ENCODE measurements at regions not wholly inside any gene's neighbourhood (a gene's known extent, or its start where the extent isn't known, plus 50 kb on each side); places are given as distances from the start of the nearest gene placed in this dataset.

GRCh38 chr3:118573912-118574311, 460.7 kb downstream of the IGSF11 start:
- no CpG with 5 or more reads among the region's 2 CpGs for WGBS, 2 donors (ENCODE audit: extremely low coverage in 2 of 2, insufficient read length in 2 of 2, insufficient replicate concordance in 1 of 2)
- Histone ChIP-seq H3K14ac (ENCODE audit: low read length) (no peak overlapping the region), H3K23ac (ENCODE audit: low read depth, low read length, poor library complexity) (no peak overlapping the region), H3K18ac (ENCODE audit: low read length) (no peak overlapping the region), H2BK12ac (ENCODE audit: low read length) (no peak overlapping the region), H2AFZ (ENCODE audit: low read length) (no peak overlapping the region), H4K8ac (ENCODE audit: low read depth, low read length) (no peak overlapping the region), H2BK5ac (ENCODE audit: low read length) (no peak overlapping the region), H3K79me1 (ENCODE audit: low read depth, low read length) (no peaks in the 10 kb centered on the region), H3K4ac (ENCODE audit: low read length) (no peak overlapping the region), H3K4me2 (ENCODE audit: insufficient read depth, low read length, poor library complexity, severe bottlenecking) (no peak overlapping the region), H3K4me3 (ENCODE audit: low read length in 2 of 2) (no peak overlapping the region), H3K4me1 (ENCODE audit: control insufficient read depth in 2 of 2, insufficient read depth in 1 of 2, low read depth in 1 of 2, low read length in 2 of 2) (no peaks in the 10 kb centered on the region), H2BK120ac (ENCODE audit: low read depth, low read length) (no peak overlapping the region), H2BK15ac (ENCODE audit: low read length) (no peak overlapping the region), H3K9me3 (replicated peaks in 1 of 2; ENCODE audit: control insufficient read depth in 2 of 2, insufficient read depth in 1 of 2, low read depth in 1 of 2, low read length in 2 of 2) (no peaks in the 10 kb centered on the region), H2AK5ac (ENCODE audit: low read depth, low read length) (no peak overlapping the region), H3K9ac (ENCODE audit: low read depth, low read length, poor library complexity) (no peak overlapping the region), H4K91ac (ENCODE audit: low read depth, low read length, poor library complexity) (no peak overlapping the region), H3K27me3 (ENCODE audit: control insufficient read depth in 3 of 3, insufficient read depth in 3 of 3, low read depth in 1 of 3, low read length in 3 of 3) (no peaks in the 10 kb centered on the region), H3K27ac (replicated peaks; ENCODE audit: low read length) (no peak overlapping the region), H3K36me3 (replicated peaks in 1 of 2; ENCODE audit: control insufficient read depth in 2 of 2, insufficient read depth in 2 of 2, low read length in 2 of 2) (no peaks in the 10 kb centered on the region)
- no peak for DNase-seq (ENCODE audit: low spot score)

GRCh38 chr3:118577055-118577777, 457.4 kb downstream of the IGSF11 start:
- Histone ChIP-seq H2BK5ac (ENCODE audit: low read length) (no peak overlapping the region), H3K27me3 (ENCODE audit: control insufficient read depth in 3 of 3, insufficient read depth in 3 of 3, low read depth in 1 of 3, low read length in 3 of 3) (no peaks in the 10 kb centered on the region)

DNA sequence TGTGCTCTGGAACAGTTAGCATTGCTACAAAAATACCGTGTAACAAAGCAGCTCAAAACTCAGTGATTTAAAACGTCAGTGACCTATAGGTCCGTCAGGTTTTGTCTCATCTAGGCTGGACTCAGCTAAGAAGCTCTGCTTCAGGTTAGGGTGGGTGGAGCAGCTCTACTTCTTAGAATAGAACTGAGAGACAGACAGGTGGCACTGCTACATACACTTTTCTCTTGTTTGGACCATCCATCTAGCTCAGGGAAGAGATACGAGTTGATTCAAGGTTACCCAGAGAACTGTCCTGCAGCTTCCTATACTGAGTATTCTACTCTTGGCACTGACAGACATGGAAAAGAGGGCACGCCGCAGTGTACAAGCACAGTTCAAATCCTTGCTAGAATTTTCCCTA, 456.1 kb downstream of the IGSF11 start:
- DNase-seq (ENCODE audit: low spot score), result no peak

More at GRCh38 chr3:118577055-118577777, 457.4 kb downstream of the IGSF11 start:
- Histone ChIP-seq H2BK15ac (ENCODE audit: low read length) (no peak overlapping the region), H3K4me1 (ENCODE audit: control insufficient read depth in 2 of 2, insufficient read depth in 1 of 2, low read depth in 1 of 2, low read length in 2 of 2) (no peaks in the 10 kb centered on the region), H3K27ac (replicated peaks; ENCODE audit: low read length) (no peak overlapping the region), H4K8ac (ENCODE audit: low read depth, low read length) (no peak overlapping the region), H3K4ac (ENCODE audit: low read length) (no peak overlapping the region), H2BK120ac (ENCODE audit: low read depth, low read length) (no peak overlapping the region), H3K4me3 (ENCODE audit: low read length in 2 of 2) (no peak overlapping the region), H3K18ac (ENCODE audit: low read length) (no peak overlapping the region), H2BK12ac (ENCODE audit: low read length) (no peak overlapping the region), H2AFZ (ENCODE audit: low read length) (no peak overlapping the region), H3K9ac (ENCODE audit: low read depth, low read length, poor library complexity) (no peak overlapping the region), H3K36me3 (replicated peaks in 1 of 2; ENCODE audit: control insufficient read depth in 2 of 2, insufficient read depth in 2 of 2, low read length in 2 of 2) (no peaks in the 10 kb centered on the region), H3K23ac (ENCODE audit: low read depth, low read length, poor library complexity) (no peak overlapping the region), H3K79me1 (ENCODE audit: low read depth, low read length) (no peaks in the 10 kb centered on the region), H3K4me2 (ENCODE audit: insufficient read depth, low read length, poor library complexity, severe bottlenecking) (no peak overlapping the region), H2AK5ac (ENCODE audit: low read depth, low read length) (no peak overlapping the region), H3K9me3 (replicated peaks in 1 of 2; ENCODE audit: control insufficient read depth in 2 of 2, insufficient read depth in 1 of 2, low read depth in 1 of 2, low read length in 2 of 2) (no peaks in the 10 kb centered on the region), H4K91ac (ENCODE audit: low read depth, low read length, poor library complexity) (no peak overlapping the region), H3K14ac (ENCODE audit: low read length) (no peak overlapping the region)
- no CpG with 5 or more reads among the region's 3 CpGs for WGBS, 2 donors (ENCODE audit: extremely low coverage in 2 of 2, insufficient read length in 2 of 2, insufficient replicate concordance in 1 of 2)
- DNase-seq (ENCODE audit: low spot score), result no peak

GRCh38 chr3:118587037-118587741, 447.5 kb downstream of the IGSF11 start:
- Histone ChIP-seq H3K79me1 (ENCODE audit: low read depth, low read length) (no peaks in the 10 kb centered on the region), H3K18ac (ENCODE audit: low read length) (no peak overlapping the region), H3K36me3 (replicated peaks in 1 of 2; ENCODE audit: control insufficient read depth in 2 of 2, insufficient read depth in 2 of 2, low read length in 2 of 2) (no peaks in the 10 kb centered on the region), H2AFZ (ENCODE audit: low read length) (no peak overlapping the region), H2BK15ac (ENCODE audit: low read length) (no peak overlapping the region), H3K4me3 (ENCODE audit: low read length in 2 of 2) (no peak overlapping the region), H3K9ac (ENCODE audit: low read depth, low read length, poor library complexity) (no peak overlapping the region), H3K4me2 (ENCODE audit: insufficient read depth, low read length, poor library complexity, severe bottlenecking) (no peak overlapping the region), H2BK12ac (ENCODE audit: low read length) (no peak overlapping the region), H3K9me3 (replicated peaks in 1 of 2; ENCODE audit: control insufficient read depth in 2 of 2, insufficient read depth in 1 of 2, low read depth in 1 of 2, low read length in 2 of 2) (no peaks in the 10 kb centered on the region), H3K27me3 (ENCODE audit: control insufficient read depth in 3 of 3, insufficient read depth in 3 of 3, low read depth in 1 of 3, low read length in 3 of 3) (no peaks in the 10 kb centered on the region), H3K27ac (replicated peaks; ENCODE audit: low read length) (no peak overlapping the region), H2BK5ac (ENCODE audit: low read length) (no peak overlapping the region), H4K91ac (ENCODE audit: low read depth, low read length, poor library complexity) (no peak overlapping the region), H3K23ac (ENCODE audit: low read depth, low read length, poor library complexity) (no peak overlapping the region), H2AK5ac (ENCODE audit: low read depth, low read length) (no peak overlapping the region), H3K14ac (ENCODE audit: low read length) (no peak overlapping the region), H2BK120ac (ENCODE audit: low read depth, low read length) (no peak overlapping the region), H3K4me1 (ENCODE audit: control insufficient read depth in 2 of 2, insufficient read depth in 1 of 2, low read depth in 1 of 2, low read length in 2 of 2) (no peaks in the 10 kb centered on the region), H3K4ac (ENCODE audit: low read length) (no peak overlapping the region), H4K8ac (ENCODE audit: low read depth, low read length) (no peak overlapping the region)
- no peak for DNase-seq (ENCODE audit: low spot score)
- WGBS, 2 donors (ENCODE audit: extremely low coverage in 2 of 2, insufficient read length in 2 of 2, insufficient replicate concordance in 1 of 2), result no CpG with 5 or more reads among the region's 2 CpGs

More for the DNA sequence above, 456.1 kb downstream of the IGSF11 start:
- Histone ChIP-seq H3K4me2 (ENCODE audit: insufficient read depth, low read length, poor library complexity, severe bottlenecking) (no peak overlapping the region), H3K14ac (ENCODE audit: low read length) (no peak overlapping the region), H3K9ac (ENCODE audit: low read depth, low read length, poor library complexity) (no peak overlapping the region), H2BK15ac (ENCODE audit: low read length) (no peak overlapping the region), H3K4me3 (ENCODE audit: low read length in 2 of 2) (no peak overlapping the region), H3K23ac (ENCODE audit: low read depth, low read length, poor library complexity) (no peak overlapping the region), H3K9me3 (replicated peaks in 1 of 2; ENCODE audit: control insufficient read depth in 2 of 2, insufficient read depth in 1 of 2, low read depth in 1 of 2, low read length in 2 of 2) (no peaks in the 10 kb centered on the region), H2AK5ac (ENCODE audit: low read depth, low read length) (no peak overlapping the region), H4K91ac (ENCODE audit: low read depth, low read length, poor library complexity) (no peak overlapping the region), H3K27me3 (ENCODE audit: control insufficient read depth in 3 of 3, insufficient read depth in 3 of 3, low read depth in 1 of 3, low read length in 3 of 3) (no peaks in the 10 kb centered on the region), H2BK5ac (ENCODE audit: low read length) (no peak overlapping the region), H2BK120ac (ENCODE audit: low read depth, low read length) (no peak overlapping the region), H2BK12ac (ENCODE audit: low read length) (no peak overlapping the region), H3K4ac (ENCODE audit: low read length) (no peak overlapping the region), H3K18ac (ENCODE audit: low read length) (no peak overlapping the region), H2AFZ (ENCODE audit: low read length) (no peak overlapping the region), H3K79me1 (ENCODE audit: low read depth, low read length) (no peaks in the 10 kb centered on the region), H3K27ac (replicated peaks; ENCODE audit: low read length) (no peak overlapping the region), H4K8ac (ENCODE audit: low read depth, low read length) (no peak overlapping the region), H3K36me3 (replicated peaks in 1 of 2; ENCODE audit: control insufficient read depth in 2 of 2, insufficient read depth in 2 of 2, low read length in 2 of 2) (no peaks in the 10 kb centered on the region), H3K4me1 (ENCODE audit: control insufficient read depth in 2 of 2, insufficient read depth in 1 of 2, low read depth in 1 of 2, low read length in 2 of 2) (no peaks in the 10 kb centered on the region)
- whole genome bisulfite sequencing, 2 donors (ENCODE audit: extremely low coverage in 2 of 2, insufficient read length in 2 of 2, insufficient replicate concordance in 1 of 2), result no CpG with 5 or more reads among the region's 6 CpGs

Measured in neuronal stem cell (in vitro differentiated cells).